ENCODE measurements at regions not wholly inside any gene's neighbourhood (a gene's known extent, or its start where the extent isn't known, plus 50 kb on each side); places are given as distances from the start of the nearest gene placed in this dataset.

DNA sequence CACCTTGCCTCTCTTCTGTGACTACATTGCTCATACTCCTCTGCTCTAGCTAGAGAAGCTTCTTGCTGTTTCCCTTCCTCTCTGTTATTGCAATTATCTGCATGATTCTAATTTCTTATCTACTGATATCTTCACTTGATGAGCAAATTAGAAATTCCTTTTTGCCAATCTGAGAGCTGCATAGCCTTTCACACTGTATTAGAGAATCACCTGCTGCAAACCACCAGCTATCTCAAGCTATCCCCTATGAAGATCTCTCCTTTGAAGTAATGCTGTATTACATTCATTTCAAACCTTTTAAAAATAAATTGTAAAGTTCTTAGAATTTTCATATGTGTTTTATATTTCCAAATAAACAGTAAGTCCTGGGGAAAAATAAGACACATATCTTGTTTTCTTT, 89.0 kb upstream of the ZNF804B start:
- BruUV-seq (replicated peaks): no TSS peak
- Mint-ChIP-seq H3K9me3 (ENCODE audit: unreplicated experiment) (peaks cover 12% of the 10 kb centered on the region), H3K27ac (ENCODE audit: low read depth, unreplicated experiment) (no peak overlapping the region), H3K4me1 (ENCODE audit: insufficient read depth, unreplicated experiment) (no peaks in the 10 kb centered on the region), H3K36me3 (ENCODE audit: insufficient read depth, unreplicated experiment) (no peaks in the 10 kb centered on the region), H3K4me3 (ENCODE audit: unreplicated experiment) (no peak overlapping the region), H3K27me3 (ENCODE audit: insufficient read depth, unreplicated experiment) (peaks cover 29% of the 10 kb centered on the region)
- ChIA-PET CTCF (no interaction called here), POLR2A (no interaction called here)
- DNase-seq (ENCODE audit: unreplicated experiment): no peak
- TF ChIP-seq, protein P1, sequence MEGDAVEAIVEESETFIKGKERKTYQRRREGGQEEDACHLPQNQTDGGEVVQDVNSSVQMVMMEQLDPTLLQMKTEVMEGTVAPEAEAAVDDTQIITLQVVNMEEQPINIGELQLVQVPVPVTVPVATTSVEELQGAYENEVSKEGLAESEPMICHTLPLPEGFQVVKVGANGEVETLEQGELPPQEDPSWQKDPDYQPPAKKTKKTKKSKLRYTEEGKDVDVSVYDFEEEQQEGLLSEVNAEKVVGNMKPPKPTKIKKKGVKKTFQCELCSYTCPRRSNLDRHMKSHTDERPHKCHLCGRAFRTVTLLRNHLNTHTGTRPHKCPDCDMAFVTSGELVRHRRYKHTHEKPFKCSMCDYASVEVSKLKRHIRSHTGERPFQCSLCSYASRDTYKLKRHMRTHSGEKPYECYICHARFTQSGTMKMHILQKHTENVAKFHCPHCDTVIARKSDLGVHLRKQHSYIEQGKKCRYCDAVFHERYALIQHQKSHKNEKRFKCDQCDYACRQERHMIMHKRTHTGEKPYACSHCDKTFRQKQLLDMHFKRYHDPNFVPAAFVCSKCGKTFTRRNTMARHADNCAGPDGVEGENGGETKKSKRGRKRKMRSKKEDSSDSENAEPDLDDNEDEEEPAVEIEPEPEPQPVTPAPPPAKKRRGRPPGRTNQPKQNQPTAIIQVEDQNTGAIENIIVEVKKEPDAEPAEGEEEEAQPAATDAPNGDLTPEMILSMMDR (IDR thresholded peaks at IDR 0.05; ENCODE audit: unreplicated experiment): no peak
- intact Hi-C loops (cut with micrococcal nuclease): no loop called here

DNA sequence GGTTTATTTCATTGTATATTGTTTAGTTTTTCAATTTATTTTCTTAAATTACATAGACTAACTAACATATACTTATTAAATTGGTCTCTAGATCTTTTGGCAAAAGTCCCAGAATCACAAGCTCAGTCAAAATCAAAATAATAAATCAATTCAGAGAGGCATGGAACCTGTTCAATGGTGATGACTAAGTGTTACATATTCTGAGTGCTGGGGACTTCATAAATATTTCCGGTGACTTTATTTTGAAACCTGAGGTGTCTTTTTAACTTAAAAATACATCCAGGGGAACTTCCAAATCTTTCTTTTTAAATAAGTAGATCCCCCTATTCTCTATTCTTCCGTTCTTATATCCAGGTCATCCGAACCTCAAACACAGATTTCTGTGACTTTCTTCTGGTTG, 89.6 kb upstream of the ZNF804B start:
- no peak for DNase-seq (ENCODE audit: unreplicated experiment)
- TF ChIP-seq, protein P1 (IDR thresholded peaks at IDR 0.05; ENCODE audit: unreplicated experiment): no peak
- no TSS peak for BruUV-seq (replicated peaks)
- H3K27me3 Mint-ChIP-seq (ENCODE audit: insufficient read depth, unreplicated experiment): peaks cover 29% of the 10 kb centered on the region
- H3K27ac Mint-ChIP-seq (ENCODE audit: low read depth, unreplicated experiment): no peak overlapping the region
- no peak overlapping the region for H3K4me3 Mint-ChIP-seq (ENCODE audit: unreplicated experiment)
- no peaks in the 10 kb centered on the region for H3K36me3 Mint-ChIP-seq (ENCODE audit: insufficient read depth, unreplicated experiment)
- ChIA-PET POLR2A (interaction anchor here (0.6 kb wide), 1 partner anchor 474 kb away, joined by 3 read pairs; no protein-coding TSS in a partner anchor), CTCF (no interaction called here)
- H3K9me3 Mint-ChIP-seq (ENCODE audit: unreplicated experiment): peaks cover 12% of the 10 kb centered on the region
- intact Hi-C loops (cut with micrococcal nuclease): no loop called here
- H3K4me1 Mint-ChIP-seq (ENCODE audit: insufficient read depth, unreplicated experiment): no peaks in the 10 kb centered on the region

DNA sequence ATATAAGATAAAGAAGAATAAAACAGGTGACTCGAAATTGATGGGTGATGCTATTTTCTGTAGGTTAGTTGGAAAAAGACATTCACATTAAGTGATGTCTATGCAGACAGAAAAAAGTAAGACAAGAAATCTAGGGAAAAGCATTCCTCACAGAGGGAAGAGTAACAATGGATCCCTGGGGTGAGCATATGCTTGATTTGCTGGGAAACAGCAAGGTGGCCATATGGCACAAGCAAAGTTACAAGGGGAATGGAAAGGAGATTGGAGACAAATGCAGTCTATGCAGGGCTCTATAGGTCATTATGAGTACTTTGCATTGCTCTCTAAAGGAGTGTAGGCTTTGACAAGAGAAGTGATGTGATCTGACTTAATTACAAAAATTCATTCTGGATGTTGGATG, 90.9 kb upstream of the ZNF804B start:
- H3K27me3 Mint-ChIP-seq (ENCODE audit: insufficient read depth, unreplicated experiment): peaks cover 29% of the 10 kb centered on the region
- ChIA-PET CTCF (interaction anchor here (0.7 kb wide), 1 partner anchor 789 kb away, joined by 3 read pairs; no protein-coding TSS in a partner anchor), POLR2A (no interaction called here)
- H3K36me3 Mint-ChIP-seq (ENCODE audit: insufficient read depth, unreplicated experiment): no peaks in the 10 kb centered on the region
- intact Hi-C loops (cut with micrococcal nuclease): no loop called here
- no peaks in the 10 kb centered on the region for H3K4me1 Mint-ChIP-seq (ENCODE audit: insufficient read depth, unreplicated experiment)
- no peak for DNase-seq (ENCODE audit: unreplicated experiment)
- H3K9me3 Mint-ChIP-seq (ENCODE audit: unreplicated experiment): peaks cover 12% of the 10 kb centered on the region
- BruUV-seq (replicated peaks): no TSS peak
- no peak overlapping the region for H3K4me3 Mint-ChIP-seq (ENCODE audit: unreplicated experiment)
- no peak overlapping the region for H3K27ac Mint-ChIP-seq (ENCODE audit: low read depth, unreplicated experiment)
- TF ChIP-seq, protein P1 (IDR thresholded peaks at IDR 0.05; ENCODE audit: unreplicated experiment): no peak

DNA sequence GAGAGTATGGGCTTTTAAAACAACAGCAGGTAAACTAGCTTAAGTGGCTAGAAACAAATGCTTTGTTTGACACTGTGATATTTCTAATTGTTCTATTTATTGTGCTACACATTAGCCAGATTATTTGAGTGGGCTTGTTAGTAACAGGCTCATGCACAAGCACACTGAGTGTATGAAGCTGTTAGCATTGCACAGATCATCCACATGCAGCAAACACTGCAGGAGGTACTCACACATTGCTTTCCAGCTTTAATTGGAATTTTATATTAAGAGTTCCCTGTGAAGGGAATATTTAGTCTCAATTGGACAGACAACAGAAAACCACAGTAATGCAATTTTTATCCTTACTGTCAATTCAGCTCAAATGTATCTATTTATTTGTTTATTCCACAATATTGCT, 92.9 kb upstream of the ZNF804B start:
- no peaks in the 10 kb centered on the region for H3K36me3 Mint-ChIP-seq (ENCODE audit: insufficient read depth, unreplicated experiment)
- no peaks in the 10 kb centered on the region for H3K4me1 Mint-ChIP-seq (ENCODE audit: insufficient read depth, unreplicated experiment)
- peaks cover 17% of the 10 kb centered on the region for H3K27me3 Mint-ChIP-seq (ENCODE audit: insufficient read depth, unreplicated experiment)
- POLR2A ChIA-PET: no interaction called here
- DNase-seq (ENCODE audit: unreplicated experiment): no peak
- CTCF ChIA-PET: no interaction called here
- H3K9me3 Mint-ChIP-seq (ENCODE audit: unreplicated experiment): no peaks in the 10 kb centered on the region
- no TSS peak for BruUV-seq (replicated peaks)
- no peak overlapping the region for H3K27ac Mint-ChIP-seq (ENCODE audit: low read depth, unreplicated experiment)
- intact Hi-C loops (cut with micrococcal nuclease): no loop called here
- TF ChIP-seq, protein P1 (IDR thresholded peaks at IDR 0.05; ENCODE audit: unreplicated experiment): no peak
- no peak overlapping the region for H3K4me3 Mint-ChIP-seq (ENCODE audit: unreplicated experiment)
